Endothelial cell of umbilical vein (primary cell): ENCODE measurements at regions not wholly inside any gene's neighbourhood (a gene's known extent, or its start where the extent isn't known, plus 50 kb on each side); places are given as distances from the start of the nearest gene placed in this dataset.

Source experiments
- BruUV-seq: library from RNA; stranded (reverse); fragments of 400-500 nt; replicated peaks from 2 replicates; lab custom pipeline; 2021; lab: Mats Ljungman, UMichigan
- CTCF ChIA-PET: fragments of 300-600, 350-600 bp; sonication (Branson Sonifier 250); formaldehyde crosslinking; loops from one replicate; lab custom pipeline; 2021; ENCODE audit warnings: antibody characterized with exemption, inconsistent platforms; lab: Charles Lee
- POLR2A ChIA-PET: fragments of 300-600, 350-600 bp; sonication (Branson Sonifier 250); formaldehyde crosslinking; loops from one replicate; lab custom pipeline; 2021; ENCODE audit warnings: antibody characterized with exemption, inconsistent platforms; lab: Charles Lee
- DNase-seq: peaks from one replicate; pipeline ENCODE4 v3.0.0-alpha.2; 2011; ENCODE audit warnings: low read depth, low spot score
- FAIRE-seq: peaks from 2 replicates; lab custom pipeline; 2011; peaks lifted over from hg19 to GRCh38; lab: Jason Lieb, UNC
- H2AFZ ChIP-seq: 2 replicates; pipeline ENCODE4 v1.6.0; 2012; ENCODE audit warnings: low read depth, low read length, control low read depth, inconsistent platforms
- H3K27ac ChIP-seq: 2 replicates; pipeline ENCODE4 v1.5.1; 2011; ENCODE audit warnings: low read depth, mild to moderate bottlenecking, control low read depth, low read length, moderate library complexity; ENCODE audit not compliant: insufficient read depth
- H3K27me3 ChIP-seq, 2 experiments: 2 replicates each; pipeline versions ENCODE4 v1.6.0 to v1.6.1; 2011; ENCODE audit warnings: low read length in 2 of 2, mixed read lengths in 1 of 2; ENCODE audit not compliant: control insufficient read depth in 2 of 2, insufficient read depth in 2 of 2
- H3K36me3 ChIP-seq, 2 experiments: 2 replicates in 1 of 2; 3 replicates in 1 of 2; pipeline ENCODE4 v1.5.1; 2011; ENCODE audit warnings: low read length in 2 of 2, mild to moderate bottlenecking in 1 of 2, moderate library complexity in 1 of 2; ENCODE audit not compliant: control insufficient read depth in 2 of 2, insufficient read depth in 2 of 2; ENCODE audit errors: extremely low read depth in 1 of 2
- H3K4me1 ChIP-seq: 3 replicates; pipeline ENCODE4 v1.5.1; 2011; ENCODE audit warnings: mild to moderate bottlenecking, low read length; ENCODE audit not compliant: control insufficient read depth, insufficient read depth; ENCODE audit errors: extremely low read depth
- H3K4me2 ChIP-seq: 2 replicates; pipeline ENCODE4 v1.6.1; 2011; ENCODE audit warnings: low read length, control low read depth, mixed read lengths; ENCODE audit not compliant: insufficient read depth
- H3K4me3 ChIP-seq, 3 experiments: fragments of 200-600 bp in 1 of 3; sonication (generic), shearing (Covaris generic) in 1 of 3; replicated peaks in 1 of 3; 2 replicates each; pipeline ENCODE4 v1.5.1; 2011 to 2016; ENCODE audit warnings: control low read depth in 3 of 3, low read length in 3 of 3, mild to moderate bottlenecking in 2 of 3, inconsistent platforms in 1 of 3, low read depth in 1 of 3, moderate library complexity in 1 of 3; ENCODE audit not compliant: insufficient read depth in 1 of 3
- H3K79me2 ChIP-seq: 2 replicates; pipeline ENCODE4 v1.6.0; 2012; ENCODE audit warnings: low read length, inconsistent platforms; ENCODE audit not compliant: control insufficient read depth, insufficient read depth
- H3K9ac ChIP-seq: replicated peaks from 2 replicates; pipeline ENCODE3; 2011; ENCODE audit warnings: low read length, control low read depth; ENCODE audit not compliant: insufficient read depth; ENCODE audit errors: extremely low read depth
- H3K9me1 ChIP-seq: replicated peaks from 3 replicates; pipeline ENCODE4 v1.6.0; 2011; ENCODE audit warnings: mild to moderate bottlenecking, low read length; ENCODE audit not compliant: control insufficient read depth, insufficient read depth; ENCODE audit errors: extremely low read depth
- H3K9me3 ChIP-seq: replicated peaks from 2 replicates; pipeline ENCODE4 v1.5.1; 2012; ENCODE audit warnings: low read length, inconsistent platforms; ENCODE audit not compliant: control insufficient read depth, insufficient read depth
- H4K20me1 ChIP-seq: replicated peaks from 2 replicates; pipeline ENCODE3; 2011; ENCODE audit warnings: mild to moderate bottlenecking, low read length; ENCODE audit not compliant: control insufficient read depth, insufficient read depth; ENCODE audit errors: extremely low read depth
- CTCF ChIP-seq, 2 donors: IDR thresholded peaks; 1 replicate in 1 of 2; 2 replicates in 1 of 2; pipeline ENCODE4 v1.5.1; 2011; ENCODE audit warnings: low read length in 2 of 2, mild to moderate bottlenecking in 2 of 2, moderate library complexity in 2 of 2, control low read depth in 1 of 2, inconsistent platforms in 1 of 2, low read depth in 1 of 2; ENCODE audit not compliant: insufficient read depth in 1 of 2; ENCODE audit errors: extremely low read depth in 1 of 2
- EZH2 ChIP-seq: IDR thresholded peaks from 2 replicates; pipeline ENCODE4 v1.6.1; 2012; ENCODE audit warnings: borderline replicate concordance, low read depth, mild to moderate bottlenecking, moderate library complexity, low read length, inconsistent platforms; ENCODE audit not compliant: severe bottlenecking
- FOS ChIP-seq: IDR thresholded peaks from 2 replicates; pipeline ENCODE4 v1.6.1; 2011; ENCODE audit warnings: mild to moderate bottlenecking, low read length, moderate library complexity, borderline replicate concordance; ENCODE audit not compliant: insufficient read depth
- GATA2 ChIP-seq: IDR thresholded peaks from 2 replicates; pipeline ENCODE4 v1.7.0; 2011; ENCODE audit warnings: low read depth, mild to moderate bottlenecking, moderate library complexity, mixed read lengths, low read length; ENCODE audit not compliant: insufficient read length, insufficient read depth
- JUN ChIP-seq: IDR thresholded peaks from 2 replicates; pipeline ENCODE4 v1.6.1; 2011; ENCODE audit warnings: borderline replicate concordance, low read depth; ENCODE audit not compliant: insufficient read length, insufficient read depth
- MAX ChIP-seq: IDR thresholded peaks from 2 replicates; pipeline ENCODE4 v1.6.1; 2011; ENCODE audit not compliant: insufficient read depth, insufficient read length
- MYC ChIP-seq: IDR thresholded peaks from one replicate; pipeline ENCODE4 v1.6.1; 2011; ENCODE audit warnings: mild to moderate bottlenecking, low read depth, low read length
- POLR2A ChIP-seq: IDR thresholded peaks from 2 replicates; pipeline ENCODE4 v1.6.1; 2012; ENCODE audit warnings: low read depth, mild to moderate bottlenecking, control low read depth, low read length
- POLR2AphosphoS5 ChIP-seq: IDR thresholded peaks from 2 replicates; pipeline ENCODE4 v1.6.1; 2012; ENCODE audit warnings: low read depth, mild to moderate bottlenecking, control low read depth, low read length, moderate library complexity; ENCODE audit not compliant: insufficient read depth
- dilution Hi-C: fragments of 300-500 bp; cut with MboI; formaldehyde crosslinking; loops from one replicate; pipeline ENCODE4 v1.15.0; 2019; ENCODE audit warnings: low sequenced_read_pairs; ENCODE audit not compliant: extremely low pct_ligation_motif_present
- intact Hi-C: fragments of 100-400 bp; cut with micrococcal nuclease; formaldehyde crosslinking; loops from one replicate; pipeline ENCODE4 v1.10.0; 2022

GRCh38 chr21:16519644-16520043, 789.9 kb downstream of the USP25 start:
- intact Hi-C loops (no loop called here), dilution Hi-C loops (no loop called here)
- Histone ChIP-seq H3K9ac (no peak overlapping the region), H3K9me3 (no peaks in the 10 kb centered on the region), H3K9me1 (no peaks in the 10 kb centered on the region), H3K36me3 (no peaks in the 10 kb centered on the region), H4K20me1 (peaks cover 2% of the 10 kb centered on the region), H3K4me2 (no peak overlapping the region), H3K27ac (no peak overlapping the region), H3K79me2 (peaks cover 20% of the 10 kb centered on the region), H3K27me3 (no peaks in the 10 kb centered on the region), H3K4me1 (no peaks in the 10 kb centered on the region), H2AFZ (no peak overlapping the region), H3K4me3 (no peak overlapping the region)
- DNase-seq (no peak), FAIRE-seq (no peak)
- TF ChIP-seq POLR2AphosphoS5 (no peak), POLR2A (no peak), GATA2 (no peak), JUN (no peak), EZH2 (no peak), MYC (no peak), MAX (no peak)
- no TSS peak for BruUV-seq
- POLR2A ChIA-PET, result no interaction called here
- CTCF ChIA-PET, result no interaction called here

GRCh38 chr21:16522548-16522947, 792.8 kb downstream of the USP25 start:
- ChIA-PET CTCF (no interaction called here), POLR2A (no interaction called here)
- intact Hi-C loops (no loop called here), dilution Hi-C loops (no loop called here)
- DNase-seq (no peak), FAIRE-seq (no peak)
- Histone ChIP-seq H3K27ac (no peak overlapping the region), H2AFZ (no peak overlapping the region), H3K4me3 (no peak overlapping the region), H3K9ac (no peak overlapping the region), H3K36me3 (no peaks in the 10 kb centered on the region), H3K4me1 (no peaks in the 10 kb centered on the region), H3K79me2 (peaks cover 21% of the 10 kb centered on the region), H3K9me3 (no peaks in the 10 kb centered on the region), H3K4me2 (no peak overlapping the region), H3K9me1 (no peaks in the 10 kb centered on the region), H4K20me1 (no peaks in the 10 kb centered on the region), H3K27me3 (no peaks in the 10 kb centered on the region)
- TF ChIP-seq MAX, result no peak
- no peak for TF ChIP-seq POLR2AphosphoS5
- TF ChIP-seq GATA2, result no peak
- TF ChIP-seq FOS, result no peak
- TF ChIP-seq JUN, result no peak
- TF ChIP-seq EZH2, result no peak
- no peak for TF ChIP-seq MYC
- TF ChIP-seq CTCF (IDR thresholded peaks at IDR 0.05; ENCODE audit: extremely low read depth in 1 of 2, insufficient read depth in 1 of 2, low read depth in 1 of 2, low read length in 2 of 2), result no peak
- no peak for TF ChIP-seq POLR2A
- no TSS peak for BruUV-seq
